Thyroid gland (tissue), 4 donors: ENCODE measurements at regions not wholly inside any gene's neighbourhood (a gene's known extent, or its start where the extent isn't known, plus 50 kb on each side); places are given as distances from the start of the nearest gene placed in this dataset.
"Not testable (repeated sequence)": the region's sequence is repeated elsewhere in the genome, so short reads cannot be mapped to it uniquely, and the experiment has no call there.

ENCODE experiments used
- CTCF ChIP-seq, 6 experiments: fragments of 200-600 bp in 3 of 6; fragments of 450-650 bp in 3 of 6; sonication (generic) in 3 of 6; IDR thresholded peaks; one replicate each; pipeline ENCODE4 v1.5.1; 2016 to 2019; ENCODE audit warnings: antibody characterized with exemption in 6 of 6, mild to moderate bottlenecking in 2 of 6, inconsistent platforms in 1 of 6, moderate library complexity in 1 of 6
- POLR2A ChIP-seq, 2 donors: fragments of 450-650 bp; IDR thresholded peaks; one replicate each; pipeline ENCODE4 v1.6.1; 2017; ENCODE audit warnings: antibody characterized with exemption in 2 of 2, mild to moderate bottlenecking in 2 of 2, moderate library complexity in 1 of 2

GRCh38 chr1:47691293-47691692 is 253.4 kb downstream of the FOXD2 start:
- not testable (repeated sequence) for TF ChIP-seq POLR2A, CTCF (IDR thresholded peaks at IDR 0.05)
